ENCODE measurements at regions not wholly inside any gene's neighbourhood (a gene's known extent, or its start where the extent isn't known, plus 50 kb on each side); places are given as distances from the start of the nearest gene placed in this dataset.

- no peak for TF ChIP-seq ZNF341 (tag by site-specific recombination; IDR thresholded peaks at IDR 0.05; ENCODE audit: low read depth)
- TF ChIP-seq ZNF223 (tag by site-specific recombination; IDR thresholded peaks at IDR 0.05), result no peak
- no peak for TF ChIP-seq MEIS1 (CRISPR knock-in tag; IDR thresholded peaks at IDR 0.05; ENCODE audit: borderline replicate concordance)
Measured at GRCh38 chr2:176664478-176664877, 395.2 kb downstream of the MTX2 start (continued).

GRCh38 chr2:176665086-176665485 lies 395.8 kb downstream of the MTX2 start:
- H3K4me3 ChIP-seq (ENCODE audit: low read depth, low read length), result no peak overlapping the region
- H3K27ac ChIP-seq (ENCODE audit: extremely low read depth, low read depth, low read length), result no peak overlapping the region
- no peaks in the 10 kb centered on the region for H3K9me3 ChIP-seq (ENCODE audit: control insufficient read depth, insufficient read depth, low read depth, low read length)
- H3K4me1 ChIP-seq (ENCODE audit: control insufficient read depth, insufficient read depth, low read length), result no peaks in the 10 kb centered on the region
- no peaks in the 10 kb centered on the region for H3K36me3 ChIP-seq (ENCODE audit: control insufficient read depth in 2 of 2, insufficient read depth in 1 of 2, low read length in 2 of 2)
- CTCF ChIA-PET, result interaction anchor here (0.6 to 4.2 kb wide), 3 partner anchors 11 to 484 kb away, joined by 3 to 54 read pairs (median 3); no protein-coding TSS in a partner anchor
- POLR2A ChIA-PET, result no interaction called here
- TF ChIP-seq ZNF501 (tag by site-specific recombination; IDR thresholded peaks at IDR 0.05) (no peak), OSR2 (tag by site-specific recombination; IDR thresholded peaks at IDR 0.05) (no peak), ZNF571 (tag by site-specific recombination; IDR thresholded peaks at IDR 0.05) (no peak), ZNF792 (tag by site-specific recombination; IDR thresholded peaks at IDR 0.05) (no peak), ZNF561 (tag by site-specific recombination; IDR thresholded peaks at IDR 0.05; ENCODE audit: borderline replicate concordance) (no peak), ZBTB20 (tag by site-specific recombination; IDR thresholded peaks at IDR 0.05) (no peak), SP3 (tag by site-specific recombination; IDR thresholded peaks at IDR 0.05) (no peak), WT1 (tag by site-specific recombination; IDR thresholded peaks at IDR 0.05) (no peak), ZBTB1 (tag by site-specific recombination; IDR thresholded peaks at IDR 0.05) (no peak), ZFP41 (tag by site-specific recombination; IDR thresholded peaks at IDR 0.05; ENCODE audit: borderline replicate concordance) (no peak), HOXD13 (CRISPR knock-in tag; IDR thresholded peaks at IDR 0.05; ENCODE audit: borderline replicate concordance) (no peak), ZNF747 (tag by site-specific recombination; IDR thresholded peaks at IDR 0.05) (no peak), ZNF350 (tag by site-specific recombination; IDR thresholded peaks at IDR 0.05) (no peak), ZNF132 (tag by site-specific recombination; IDR thresholded peaks at IDR 0.05; ENCODE audit: borderline replicate concordance) (no peak), ZNF621 (tag by site-specific recombination; IDR thresholded peaks at IDR 0.05) (no peak), ZIC2 (tag by site-specific recombination; IDR thresholded peaks at IDR 0.05) (no peak)
- TF ChIP-seq, protein P1, sequence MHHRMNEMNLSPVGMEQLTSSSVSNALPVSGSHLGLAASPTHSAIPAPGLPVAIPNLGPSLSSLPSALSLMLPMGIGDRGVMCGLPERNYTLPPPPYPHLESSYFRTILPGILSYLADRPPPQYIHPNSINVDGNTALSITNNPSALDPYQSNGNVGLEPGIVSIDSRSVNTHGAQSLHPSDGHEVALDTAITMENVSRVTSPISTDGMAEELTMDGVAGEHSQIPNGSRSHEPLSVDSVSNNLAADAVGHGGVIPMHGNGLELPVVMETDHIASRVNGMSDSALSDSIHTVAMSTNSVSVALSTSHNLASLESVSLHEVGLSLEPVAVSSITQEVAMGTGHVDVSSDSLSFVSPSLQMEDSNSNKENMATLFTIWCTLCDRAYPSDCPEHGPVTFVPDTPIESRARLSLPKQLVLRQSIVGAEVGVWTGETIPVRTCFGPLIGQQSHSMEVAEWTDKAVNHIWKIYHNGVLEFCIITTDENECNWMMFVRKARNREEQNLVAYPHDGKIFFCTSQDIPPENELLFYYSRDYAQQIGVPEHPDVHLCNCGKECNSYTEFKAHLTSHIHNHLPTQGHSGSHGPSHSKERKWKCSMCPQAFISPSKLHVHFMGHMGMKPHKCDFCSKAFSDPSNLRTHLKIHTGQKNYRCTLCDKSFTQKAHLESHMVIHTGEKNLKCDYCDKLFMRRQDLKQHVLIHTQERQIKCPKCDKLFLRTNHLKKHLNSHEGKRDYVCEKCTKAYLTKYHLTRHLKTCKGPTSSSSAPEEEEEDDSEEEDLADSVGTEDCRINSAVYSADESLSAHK (tag by site-specific recombination; IDR thresholded peaks at IDR 0.05), result no peak
- TF ChIP-seq, protein P2, sequence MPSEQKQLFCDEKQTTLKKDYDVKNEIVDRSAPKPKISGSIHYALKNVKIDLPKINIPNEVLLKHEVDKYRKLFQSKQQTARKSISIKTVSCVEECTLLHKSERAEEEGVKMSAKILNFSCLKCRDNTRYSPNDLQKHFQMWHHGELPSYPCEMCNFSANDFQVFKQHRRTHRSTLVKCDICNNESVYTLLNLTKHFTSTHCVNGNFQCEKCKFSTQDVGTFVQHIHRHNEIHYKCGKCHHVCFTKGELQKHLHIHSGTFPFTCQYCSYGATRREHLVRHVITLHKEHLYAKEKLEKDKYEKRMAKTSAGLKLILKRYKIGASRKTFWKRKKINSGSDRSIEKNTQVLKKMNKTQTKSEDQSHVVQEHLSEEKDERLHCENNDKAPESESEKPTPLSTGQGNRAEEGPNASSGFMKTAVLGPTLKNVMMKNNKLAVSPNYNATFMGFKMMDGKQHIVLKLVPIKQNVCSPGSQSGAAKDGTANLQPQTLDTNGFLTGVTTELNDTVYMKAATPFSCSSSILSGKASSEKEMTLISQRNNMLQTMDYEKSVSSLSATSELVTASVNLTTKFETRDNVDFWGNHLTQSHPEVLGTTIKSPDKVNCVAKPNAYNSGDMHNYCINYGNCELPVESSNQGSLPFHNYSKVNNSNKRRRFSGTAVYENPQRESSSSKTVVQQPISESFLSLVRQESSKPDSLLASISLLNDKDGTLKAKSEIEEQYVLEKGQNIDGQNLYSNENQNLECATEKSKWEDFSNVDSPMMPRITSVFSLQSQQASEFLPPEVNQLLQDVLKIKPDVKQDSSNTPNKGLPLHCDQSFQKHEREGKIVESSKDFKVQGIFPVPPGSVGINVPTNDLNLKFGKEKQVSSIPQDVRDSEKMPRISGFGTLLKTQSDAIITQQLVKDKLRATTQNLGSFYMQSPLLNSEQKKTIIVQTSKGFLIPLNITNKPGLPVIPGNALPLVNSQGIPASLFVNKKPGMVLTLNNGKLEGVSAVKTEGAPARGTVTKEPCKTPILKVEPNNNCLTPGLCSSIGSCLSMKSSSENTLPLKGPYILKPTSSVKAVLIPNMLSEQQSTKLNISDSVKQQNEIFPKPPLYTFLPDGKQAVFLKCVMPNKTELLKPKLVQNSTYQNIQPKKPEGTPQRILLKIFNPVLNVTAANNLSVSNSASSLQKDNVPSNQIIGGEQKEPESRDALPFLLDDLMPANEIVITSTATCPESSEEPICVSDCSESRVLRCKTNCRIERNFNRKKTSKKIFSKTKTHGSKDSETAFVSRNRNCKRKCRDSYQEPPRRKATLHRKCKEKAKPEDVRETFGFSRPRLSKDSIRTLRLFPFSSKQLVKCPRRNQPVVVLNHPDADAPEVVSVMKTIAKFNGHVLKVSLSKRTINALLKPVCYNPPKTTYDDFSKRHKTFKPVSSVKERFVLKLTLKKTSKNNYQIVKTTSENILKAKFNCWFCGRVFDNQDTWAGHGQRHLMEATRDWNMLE (tag by site-specific recombination; conservative IDR thresholded peaks at IDR 0.05; ENCODE audit: low read depth), result no peak
